Gastrocnemius medialis (tissue), 4 donors: ENCODE measurements at regions not wholly inside any gene's neighbourhood (a gene's known extent, or its start where the extent isn't known, plus 50 kb on each side); places are given as distances from the start of the nearest gene placed in this dataset.

Source experiments
- ATAC-seq, 2 donors: fragments of 150-250 bp; one replicate each; pipeline ENCODE4 v1.9.1; 2016
- DNase-seq, 2 donors: peaks; one replicate each; pipeline ENCODE4 v3.0.0-alpha.2; 2019
- H3K27ac ChIP-seq, 4 donors: fragments of 200-600 bp; sonication (generic); 1 replicate in 1 of 4; 2 replicates in 3 of 4; pipeline ENCODE4 v1.5.1; 2016 to 2018; ENCODE audit warnings: mild to moderate bottlenecking in 2 of 4, moderate library complexity in 1 of 4
- H3K27me3 ChIP-seq, 3 donors: fragments of 200-600 bp; sonication (generic) in 2 of 3; 1 replicate in 1 of 3; 2 replicates in 2 of 3; pipeline versions ENCODE4 v1.5.1 to v1.6.0; 2016 to 2019; ENCODE audit warnings: mild to moderate bottlenecking in 1 of 3, moderate library complexity in 1 of 3
- H3K36me3 ChIP-seq, 2 donors: fragments of 200-600 bp; sonication (generic) in 1 of 2; one replicate each; pipeline ENCODE4 v1.5.1; 2017 to 2018
- H3K4me1 ChIP-seq, 2 donors: fragments of 200-600 bp; sonication (generic) in 1 of 2; one replicate each; pipeline ENCODE4 v1.5.1; 2016 to 2017; ENCODE audit warnings: mild to moderate bottlenecking in 2 of 2
- H3K4me3 ChIP-seq, 4 donors: fragments of 200-600 bp; sonication (generic) in 3 of 4; 1 replicate in 1 of 4; 2 replicates in 3 of 4; pipeline ENCODE4 v1.5.1; 2016 to 2019; ENCODE audit warnings: mild to moderate bottlenecking in 2 of 4
- H3K9me3 ChIP-seq, 3 donors: fragments of 200-600 bp; sonication (generic) in 2 of 3; 1 replicate in 1 of 3; 2 replicates in 2 of 3; pipeline ENCODE4 v1.5.1; 2016 to 2019
- POLR2A ChIP-seq, 2 donors: fragments of 450-650 bp; IDR thresholded peaks; one replicate each; pipeline ENCODE4 v1.6.1; 2017; ENCODE audit warnings: antibody characterized with exemption in 2 of 2, mild to moderate bottlenecking in 2 of 2, moderate library complexity in 2 of 2
- in situ Hi-C, 4 donors: fragments of 200-750 bp; cut with MboI; loops; one replicate each; pipeline versions ENCODE4 v1.15.0 to v1.8.0; 2017; ENCODE audit warnings: low sequenced_read_pairs in 4 of 4
- intact Hi-C: fragments of 100-400 bp; cut with DNase I; formaldehyde crosslinking; loops from one replicate; pipeline ENCODE4 v1.15.1; 2023; ENCODE audit warnings: low total_unique reads
- TF ChIP-seq, protein P1 (sequence below), 5 experiments: fragments of 450-650 bp in 3 of 5; fragments of 200-600 bp in 2 of 5; sonication (generic) in 2 of 5; IDR thresholded peaks in 4 of 5; conservative IDR thresholded peaks in 1 of 5; 1 replicate in 4 of 5; 2 replicates in 1 of 5; pipeline ENCODE4 v1.5.1; 2016 to 2019; ENCODE audit warnings: antibody characterized with exemption in 5 of 5, mild to moderate bottlenecking in 3 of 5, moderate library complexity in 3 of 5

DNA sequence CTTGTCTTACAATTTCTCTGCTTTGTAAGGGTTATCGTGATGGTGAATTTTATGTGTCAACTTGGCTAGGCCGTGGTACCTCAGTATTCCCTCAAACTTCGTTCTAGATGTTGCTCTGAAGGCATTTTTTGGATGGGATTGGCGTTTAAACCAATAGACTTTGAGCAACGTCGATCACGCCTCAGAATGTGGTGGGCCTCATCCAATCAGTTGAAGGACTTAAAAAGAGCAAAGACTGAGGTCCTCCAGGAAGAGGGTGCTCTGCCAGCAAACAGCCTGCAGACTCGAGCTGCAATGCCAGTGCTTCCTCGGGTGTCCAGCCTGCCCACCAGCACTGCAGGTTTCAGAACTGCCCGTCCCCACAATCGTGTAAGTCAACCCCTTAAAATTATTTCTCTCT lies 145.8 kb upstream of the SALL3 start:
- Histone ChIP-seq H3K27me3 (no peaks in the 10 kb centered on the region), H3K36me3 (no peaks in the 10 kb centered on the region), H3K27ac (no peak overlapping the region), H3K9me3 (no peaks in the 10 kb centered on the region), H3K4me1 (no peaks in the 10 kb centered on the region), H3K4me3 (no peak overlapping the region)
- intact Hi-C loops (no loop called here), in situ Hi-C loops (no loop called here)
- TF ChIP-seq, protein P1, sequence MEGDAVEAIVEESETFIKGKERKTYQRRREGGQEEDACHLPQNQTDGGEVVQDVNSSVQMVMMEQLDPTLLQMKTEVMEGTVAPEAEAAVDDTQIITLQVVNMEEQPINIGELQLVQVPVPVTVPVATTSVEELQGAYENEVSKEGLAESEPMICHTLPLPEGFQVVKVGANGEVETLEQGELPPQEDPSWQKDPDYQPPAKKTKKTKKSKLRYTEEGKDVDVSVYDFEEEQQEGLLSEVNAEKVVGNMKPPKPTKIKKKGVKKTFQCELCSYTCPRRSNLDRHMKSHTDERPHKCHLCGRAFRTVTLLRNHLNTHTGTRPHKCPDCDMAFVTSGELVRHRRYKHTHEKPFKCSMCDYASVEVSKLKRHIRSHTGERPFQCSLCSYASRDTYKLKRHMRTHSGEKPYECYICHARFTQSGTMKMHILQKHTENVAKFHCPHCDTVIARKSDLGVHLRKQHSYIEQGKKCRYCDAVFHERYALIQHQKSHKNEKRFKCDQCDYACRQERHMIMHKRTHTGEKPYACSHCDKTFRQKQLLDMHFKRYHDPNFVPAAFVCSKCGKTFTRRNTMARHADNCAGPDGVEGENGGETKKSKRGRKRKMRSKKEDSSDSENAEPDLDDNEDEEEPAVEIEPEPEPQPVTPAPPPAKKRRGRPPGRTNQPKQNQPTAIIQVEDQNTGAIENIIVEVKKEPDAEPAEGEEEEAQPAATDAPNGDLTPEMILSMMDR (IDR thresholded peaks at IDR 0.05 in 4 of 5, conservative IDR thresholded peaks at IDR 0.05 in 1 of 5), result no peak
- no peak for TF ChIP-seq POLR2A (IDR thresholded peaks at IDR 0.05)
- no peak for ATAC-seq
- DNase-seq, result no peak

DNA sequence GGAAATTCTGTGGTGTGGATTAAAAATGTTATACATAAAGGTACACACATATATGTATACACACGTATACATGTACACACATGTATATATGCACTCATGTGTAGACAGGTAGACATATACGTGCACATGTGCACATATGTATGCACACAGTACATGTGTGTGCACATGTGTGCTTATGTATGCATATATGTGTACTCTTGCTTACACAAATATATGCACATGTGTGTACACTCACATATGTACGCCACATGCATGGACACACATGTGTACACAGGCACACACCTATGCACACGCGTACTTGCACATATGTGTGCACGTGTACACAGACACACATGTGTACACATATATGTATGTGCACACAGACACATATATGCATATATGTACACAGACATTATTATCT lies 142.8 kb upstream of the SALL3 start:
- Histone ChIP-seq H3K27me3 (no peaks in the 10 kb centered on the region), H3K36me3 (no peaks in the 10 kb centered on the region), H3K4me3 (no peak overlapping the region), H3K27ac (no peak overlapping the region), H3K4me1 (no peaks in the 10 kb centered on the region), H3K9me3 (no peaks in the 10 kb centered on the region)
- in situ Hi-C loops (no loop called here), intact Hi-C loops (no loop called here)
- no peak for TF ChIP-seq POLR2A (IDR thresholded peaks at IDR 0.05)
- TF ChIP-seq, protein P1 (IDR thresholded peaks at IDR 0.05 in 4 of 5, conservative IDR thresholded peaks at IDR 0.05 in 1 of 5), result no peak
- no peak for ATAC-seq
- DNase-seq, result no peak

DNA sequence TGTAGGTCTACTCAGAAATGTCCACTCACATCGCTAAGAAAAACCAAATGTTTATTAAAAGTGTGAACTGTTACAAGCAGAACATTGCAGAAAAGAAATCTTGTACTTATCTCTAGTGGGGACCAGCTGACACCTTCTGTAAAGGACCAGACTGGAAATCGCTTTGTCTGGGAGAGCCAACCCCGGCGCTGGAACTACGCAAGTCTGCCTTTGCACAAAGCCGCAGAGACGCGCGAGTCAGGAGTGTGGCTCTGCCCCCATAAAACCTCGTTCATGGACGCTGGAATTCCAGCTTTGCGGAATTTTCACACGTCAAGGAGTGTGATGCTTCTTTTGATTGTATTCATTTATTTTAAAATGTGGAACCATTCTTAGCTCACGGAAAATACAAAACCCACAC lies 141.9 kb upstream of the SALL3 start:
- H3K9me3 ChIP-seq, result no peaks in the 10 kb centered on the region
- H3K36me3 ChIP-seq, result no peaks in the 10 kb centered on the region
- intact Hi-C loops, result no loop called here
- H3K27ac ChIP-seq, result no peak overlapping the region
- no peaks in the 10 kb centered on the region for H3K27me3 ChIP-seq
- H3K4me3 ChIP-seq, result no peak overlapping the region
- DNase-seq (no peak), ATAC-seq (no peak)
- no peak for TF ChIP-seq POLR2A (IDR thresholded peaks at IDR 0.05)
- TF ChIP-seq, protein P1 (IDR thresholded peaks at IDR 0.05 in 4 of 5, conservative IDR thresholded peaks at IDR 0.05 in 1 of 5), result no peak
- in situ Hi-C loops, result no loop called here
- H3K4me1 ChIP-seq, result no peaks in the 10 kb centered on the region

DNA sequence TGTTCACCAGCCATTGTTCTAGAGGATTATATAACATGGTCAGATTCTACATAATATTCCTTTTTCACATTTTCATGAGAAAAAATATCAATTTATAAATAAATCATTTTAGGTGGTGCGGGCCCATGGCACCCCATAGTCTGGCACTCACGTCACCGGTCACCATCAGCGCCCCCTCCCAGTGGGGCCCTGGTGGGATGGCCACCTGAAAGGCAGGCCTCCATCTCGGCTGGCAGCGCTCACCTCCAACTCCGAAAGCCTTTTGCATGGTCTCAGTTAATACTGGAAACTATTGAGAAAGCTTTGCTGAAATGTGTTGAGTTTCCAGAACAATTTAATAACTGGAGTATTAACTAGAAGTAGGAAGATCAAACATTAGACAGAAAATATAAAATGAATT lies 141.4 kb upstream of the SALL3 start:
- Histone ChIP-seq H3K9me3 (no peaks in the 10 kb centered on the region), H3K27ac (no peak overlapping the region), H3K27me3 (no peaks in the 10 kb centered on the region), H3K4me3 (no peak overlapping the region), H3K4me1 (no peaks in the 10 kb centered on the region), H3K36me3 (no peaks in the 10 kb centered on the region)
- TF ChIP-seq POLR2A (IDR thresholded peaks at IDR 0.05), result no peak
- TF ChIP-seq, protein P1 (IDR thresholded peaks at IDR 0.05 in 4 of 5, conservative IDR thresholded peaks at IDR 0.05 in 1 of 5), result no peak
- no peak for DNase-seq
- intact Hi-C loops, result no loop called here
- in situ Hi-C loops, result no loop called here
- no peak for ATAC-seq

DNA sequence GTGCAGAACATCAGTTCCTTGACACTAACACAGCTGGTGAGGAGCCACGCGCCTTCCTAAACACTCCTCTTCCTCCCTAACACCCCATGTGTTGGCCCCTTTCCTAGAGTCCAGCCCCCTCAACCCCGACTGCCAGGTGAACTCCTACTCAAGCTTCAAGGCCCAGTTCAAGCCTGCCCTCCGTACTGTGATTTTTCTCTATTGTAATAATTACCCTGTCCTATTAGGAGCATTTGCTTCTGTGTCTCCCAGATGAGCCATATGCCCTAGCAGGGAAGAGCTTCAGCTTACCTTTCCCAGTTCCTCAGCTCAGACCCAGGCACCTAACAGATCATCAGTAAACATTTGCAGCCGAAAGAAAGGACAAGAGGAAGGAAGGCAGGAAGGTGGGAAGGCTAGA lies 130.6 kb upstream of the SALL3 start:
- Histone ChIP-seq H3K27me3 (no peaks in the 10 kb centered on the region), H3K4me3 (no peak overlapping the region), H3K36me3 (no peaks in the 10 kb centered on the region), H3K9me3 (no peaks in the 10 kb centered on the region), H3K27ac (no peak overlapping the region), H3K4me1 (no peaks in the 10 kb centered on the region)
- in situ Hi-C loops, result no loop called here
- TF ChIP-seq, protein P1 (IDR thresholded peaks at IDR 0.05 in 4 of 5, conservative IDR thresholded peaks at IDR 0.05 in 1 of 5), result no peak
- TF ChIP-seq POLR2A (IDR thresholded peaks at IDR 0.05), result no peak
- intact Hi-C loops, result no loop called here
- ATAC-seq (no peak), DNase-seq (no peak)
